ENCODE measurements at regions not wholly inside any gene's neighbourhood (a gene's known extent, or its start where the extent isn't known, plus 50 kb on each side); places are given as distances from the start of the nearest gene placed in this dataset.

- no peak for TF ChIP-seq CTCF (IDR thresholded peaks at IDR 0.05)
- no peak for TF ChIP-seq USF2 (CRISPR knock-in tag; IDR thresholded peaks at IDR 0.05)
- no peak for TF ChIP-seq JUN (CRISPR knock-in tag; IDR thresholded peaks at IDR 0.05)
- TF ChIP-seq NR2C2 (CRISPR knock-in tag; IDR thresholded peaks at IDR 0.05) = no peak
- TF ChIP-seq E2F5 (CRISPR knock-in tag; IDR thresholded peaks at IDR 0.05) = no peak
- TF ChIP-seq ZNF232 (CRISPR knock-in tag; IDR thresholded peaks at IDR 0.05) = no peak
- no peak for TF ChIP-seq TEAD4 (CRISPR knock-in tag; IDR thresholded peaks at IDR 0.05)
- no peak for TF ChIP-seq FOXK1 (CRISPR knock-in tag; IDR thresholded peaks at IDR 0.05)
- TF ChIP-seq ESRRA (CRISPR knock-in tag; IDR thresholded peaks at IDR 0.05; ENCODE audit: borderline replicate concordance) = no peak
- TF ChIP-seq CREM (CRISPR knock-in tag; IDR thresholded peaks at IDR 0.05) = no peak
- TF ChIP-seq ZNF263 (CRISPR knock-in tag; IDR thresholded peaks at IDR 0.05; ENCODE audit: low read depth) = no peak
- no peak for TF ChIP-seq ZNF532 (CRISPR knock-in tag; IDR thresholded peaks at IDR 0.05; ENCODE audit: borderline replicate concordance)
- no peak for TF ChIP-seq AR (CRISPR knock-in tag; IDR thresholded peaks at IDR 0.05)
Measured at GRCh38 chr2:230661072-230661957, 51.3 kb upstream of the CAB39 start.
